ENCODE measurements at regions not wholly inside any gene's neighbourhood (a gene's known extent, or its start where the extent isn't known, plus 50 kb on each side); places are given as distances from the start of the nearest gene placed in this dataset.
"Not testable (repeated sequence)": the region's sequence is repeated elsewhere in the genome, so short reads cannot be mapped to it uniquely, and the experiment has no call there.

- not testable (repeated sequence) for DNase-seq (ENCODE audit: low read depth)
Measured at GRCh38 chr4:162465356-162465755, 301.6 kb upstream of the FSTL5 start.

DNA sequence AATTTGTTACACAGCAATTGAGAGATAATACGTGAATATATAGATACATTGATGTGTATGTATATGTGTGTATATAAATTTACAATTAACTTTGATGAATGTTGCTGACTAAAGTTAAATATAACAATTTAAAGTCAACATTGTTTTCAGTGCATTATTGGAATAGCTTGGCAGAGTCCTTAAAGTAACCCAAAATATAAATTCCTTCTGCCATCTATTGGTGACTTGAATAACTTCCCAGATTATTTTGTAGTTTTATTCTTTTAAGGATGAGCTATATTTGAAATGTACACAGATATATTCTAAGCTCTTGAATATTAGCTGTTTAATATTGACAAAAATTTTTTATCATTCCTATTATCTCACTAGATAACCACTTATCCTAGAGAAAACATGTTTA lies 298.2 kb upstream of the FSTL5 start:
- DNase-seq (ENCODE audit: low read depth): no peak

DNA sequence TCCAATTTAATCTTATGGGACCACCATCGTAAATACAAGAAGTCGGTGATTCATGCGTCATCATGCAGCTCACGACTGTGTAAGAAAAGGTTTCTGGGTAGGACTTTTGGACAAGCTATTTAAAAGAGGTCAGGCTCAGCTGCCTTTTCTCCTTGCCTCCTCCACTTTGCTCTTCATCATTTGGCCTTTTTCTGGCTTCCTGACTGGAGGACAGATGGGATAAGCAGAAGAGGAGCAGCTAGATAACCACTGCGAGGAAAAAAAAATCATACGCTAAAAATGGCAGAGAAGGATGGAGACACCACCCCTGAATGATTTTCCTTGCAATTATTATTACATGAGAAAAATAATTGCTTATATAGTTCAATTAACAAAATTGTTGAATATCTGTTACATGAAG lies 294.3 kb upstream of the FSTL5 start:
- DNase-seq (ENCODE audit: low read depth): no peak

DNA sequence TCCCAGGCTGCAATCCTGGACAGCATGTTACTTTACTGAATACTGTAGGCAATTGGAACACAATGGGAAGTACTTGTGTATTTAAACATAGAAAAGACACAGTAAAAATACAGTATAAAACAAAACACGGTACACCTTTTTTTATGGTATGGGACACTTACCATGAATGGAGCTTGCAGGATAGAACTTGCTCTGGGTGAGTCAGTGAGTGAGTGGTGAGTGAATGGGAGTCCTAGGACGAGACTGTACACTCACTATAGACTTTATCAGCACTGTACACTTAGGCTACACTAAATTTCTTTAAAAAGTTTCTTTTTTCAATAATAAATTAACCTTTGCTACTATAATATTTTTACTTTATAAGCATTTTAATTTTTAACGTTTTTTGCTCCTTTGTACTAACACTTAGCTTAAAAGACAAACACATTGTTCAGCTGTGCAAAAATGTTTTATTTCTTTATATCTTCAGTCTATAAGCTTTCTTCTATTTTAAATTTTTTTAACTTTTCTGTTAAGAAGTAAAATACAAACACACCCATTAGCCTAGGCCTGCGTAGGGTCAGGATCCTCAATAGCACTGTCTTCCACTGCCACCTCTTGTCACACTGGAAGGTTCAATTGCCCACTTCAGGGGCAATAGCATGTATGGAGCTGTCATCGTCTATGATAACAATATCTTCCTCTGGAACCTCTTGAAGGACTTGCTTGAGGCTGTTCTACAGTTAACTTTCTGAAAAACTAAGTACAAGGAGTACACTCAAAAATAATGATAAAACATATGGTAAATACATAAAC lies 293.5 kb upstream of the FSTL5 start:
- DNase-seq (ENCODE audit: low read depth): no peak

- DNase-seq (ENCODE audit: low read depth): no peak
Measured at GRCh38 chr4:162456106-162456505, 292.3 kb upstream of the FSTL5 start.

DNA sequence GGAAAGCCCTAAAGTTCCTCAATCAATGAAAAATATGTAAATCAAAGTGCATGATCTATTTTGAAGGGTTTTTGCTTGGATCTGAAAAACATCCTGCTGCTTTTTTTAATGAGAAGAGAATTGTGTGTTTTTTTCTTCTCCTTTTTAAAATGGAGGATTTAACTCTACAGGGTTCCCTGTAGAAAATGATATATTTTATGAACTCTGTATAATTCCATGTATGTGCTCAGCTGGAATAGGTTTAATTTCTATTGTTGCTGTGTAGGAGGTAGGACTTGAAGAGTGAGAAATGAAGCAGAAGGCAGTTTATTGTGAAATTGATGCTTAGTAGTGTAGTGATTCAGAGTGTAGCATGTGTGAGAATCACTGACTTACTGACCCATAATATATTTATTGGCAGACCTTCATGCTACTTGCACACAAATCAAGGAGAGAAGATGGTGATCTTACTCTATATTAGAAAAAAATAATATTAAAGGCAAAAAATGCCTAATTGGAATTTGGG lies 286.8 kb upstream of the FSTL5 start:
- DNase-seq (ENCODE audit: low read depth): no peak

GRCh38 chr4:162443510-162443909 lies 279.7 kb upstream of the FSTL5 start:
- no peak for DNase-seq (ENCODE audit: low read depth)

DNA sequence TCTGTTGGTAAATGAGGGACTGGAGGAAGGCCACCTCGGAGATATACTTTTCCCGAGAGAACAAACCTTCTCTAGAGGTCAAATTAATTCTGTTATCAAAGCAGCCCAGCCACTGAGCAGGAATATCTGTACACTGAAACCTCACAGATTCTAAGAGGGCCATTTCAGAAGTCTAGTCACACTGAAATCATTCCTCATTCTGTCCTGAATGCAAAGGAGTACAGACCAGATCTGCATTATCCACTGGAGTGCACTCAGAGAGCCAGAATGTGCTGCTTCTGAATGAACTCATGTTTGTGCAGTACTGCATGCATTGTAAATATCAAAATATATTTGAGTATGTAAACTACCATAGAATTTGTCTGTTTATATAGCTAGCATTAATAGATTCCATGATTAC lies 278.3 kb upstream of the FSTL5 start:
- DNase-seq (ENCODE audit: low read depth): no peak

GRCh38 chr4:162422312-162422711 lies 258.5 kb upstream of the FSTL5 start:
- no peak for DNase-seq (ENCODE audit: low read depth)

- no peak for DNase-seq (ENCODE audit: low read depth)
Measured at GRCh38 chr4:162410854-162411253, 247.1 kb upstream of the FSTL5 start.

DNA sequence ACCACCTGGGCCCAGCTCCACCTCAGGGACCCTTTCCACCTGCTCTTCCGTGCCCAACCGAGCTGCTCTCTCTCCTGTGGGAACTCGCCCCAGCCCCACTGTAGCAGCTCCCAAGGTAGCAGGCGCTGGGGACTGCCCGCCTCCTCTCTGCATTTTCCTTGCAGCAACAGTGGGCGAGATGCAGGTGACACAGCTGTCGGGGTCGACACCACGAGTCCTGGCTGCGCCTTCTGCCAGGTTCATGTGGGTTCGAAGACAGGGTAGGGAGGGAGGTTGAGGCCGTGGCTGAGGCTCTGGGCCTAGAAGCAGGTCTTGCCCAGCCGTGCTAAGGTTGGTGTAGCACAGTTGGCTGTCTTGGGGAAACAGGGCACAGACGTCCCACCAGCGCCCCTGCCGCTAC lies 245.2 kb upstream of the FSTL5 start:
- DNase-seq (ENCODE audit: low read depth): no peak

GRCh38 chr4:162408309-162408708 lies 244.5 kb upstream of the FSTL5 start:
- no peak for DNase-seq (ENCODE audit: low read depth)

DNA sequence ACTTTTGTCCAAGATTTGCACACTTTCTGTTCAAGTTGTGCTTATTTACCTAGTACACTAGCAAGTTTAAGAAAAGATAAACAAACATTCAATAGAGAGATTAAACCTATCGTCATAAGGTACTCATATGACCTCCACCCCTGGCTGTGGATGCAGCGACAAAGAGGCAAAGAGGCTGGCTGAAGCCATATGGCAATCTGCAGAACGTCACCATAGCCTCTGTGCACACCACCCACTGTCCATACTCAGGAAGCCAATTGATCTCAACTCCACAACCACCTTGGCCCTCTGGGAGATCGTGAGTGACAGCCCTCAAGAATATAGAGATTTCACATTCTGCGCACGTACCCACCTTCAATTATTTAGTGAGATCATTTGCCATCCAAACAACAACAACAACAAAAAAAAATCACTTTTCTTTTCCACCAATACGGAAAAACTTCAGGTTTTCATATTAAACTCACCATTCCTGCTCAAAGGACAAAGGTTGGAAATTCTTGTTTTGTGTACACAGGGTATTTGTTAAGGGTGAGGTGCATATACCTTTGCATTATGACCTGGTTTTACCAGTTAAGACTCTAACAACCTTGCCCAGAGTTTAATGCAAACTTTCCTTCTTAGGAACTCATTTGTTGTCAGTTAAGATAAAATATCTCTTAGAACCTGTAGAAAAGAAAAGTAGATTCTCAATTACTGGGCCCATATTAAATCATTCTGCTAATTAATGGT lies 243.0 kb upstream of the FSTL5 start:
- no peak for DNase-seq (ENCODE audit: low read depth)

DNA sequence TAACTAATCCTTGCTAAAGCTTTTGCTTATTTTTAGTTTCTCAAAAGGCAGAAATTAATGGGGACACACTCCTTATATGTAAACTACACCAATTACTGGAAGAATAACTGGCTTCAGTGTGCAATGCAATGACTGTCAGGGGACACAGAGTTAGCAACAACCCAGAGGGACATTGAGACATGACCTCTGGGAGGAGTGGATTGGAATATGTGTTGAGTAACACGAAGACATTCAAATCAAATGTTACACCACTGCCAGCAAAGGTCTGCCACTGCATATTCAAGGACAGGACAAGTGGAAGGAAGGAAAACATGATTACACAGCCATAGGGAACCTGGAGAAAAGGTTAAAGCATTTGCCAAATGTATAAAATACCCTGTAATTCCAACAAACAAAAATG lies 240.1 kb upstream of the FSTL5 start:
- no peak for DNase-seq (ENCODE audit: low read depth)

DNA sequence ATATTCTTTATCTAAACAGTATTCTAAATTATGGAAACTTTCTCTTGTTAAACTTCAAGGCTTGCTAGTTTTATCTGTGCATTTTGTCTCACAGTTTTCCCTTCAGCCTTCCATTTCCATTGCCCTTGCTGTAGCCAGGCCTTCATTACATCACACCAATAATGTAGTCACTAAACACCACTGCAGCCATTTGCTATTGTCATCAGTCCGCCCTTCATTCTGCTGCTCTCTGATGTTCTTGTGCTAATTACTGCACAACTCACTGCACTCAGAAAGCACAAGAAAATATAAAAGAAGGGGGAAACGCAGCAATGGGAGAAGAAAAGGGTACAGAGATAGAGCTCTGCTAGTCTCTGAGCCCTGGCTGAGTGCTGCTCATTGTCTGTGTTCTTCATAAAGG lies 239.6 kb upstream of the FSTL5 start:
- DNase-seq (ENCODE audit: low read depth): no peak

DNA sequence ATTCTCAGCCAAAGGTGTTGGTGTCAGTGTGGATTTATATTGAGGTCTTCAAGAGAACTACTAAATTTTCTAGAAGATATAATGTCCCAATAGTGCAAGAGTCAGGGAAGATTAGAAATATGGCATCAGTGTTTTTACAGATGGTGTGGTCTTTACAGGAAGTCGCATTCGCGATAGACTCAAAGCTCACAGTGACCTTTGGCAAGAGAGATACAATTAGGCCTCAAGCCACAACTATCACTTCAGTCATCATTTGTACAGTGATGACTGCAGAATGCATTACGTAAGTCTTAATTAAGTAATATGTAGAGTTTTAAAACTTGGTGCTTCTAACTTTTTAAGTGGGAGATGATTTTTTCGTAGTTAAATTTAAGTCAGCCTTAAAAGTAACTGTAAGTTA lies 237.2 kb upstream of the FSTL5 start:
- DNase-seq (ENCODE audit: low read depth): no peak

DNA sequence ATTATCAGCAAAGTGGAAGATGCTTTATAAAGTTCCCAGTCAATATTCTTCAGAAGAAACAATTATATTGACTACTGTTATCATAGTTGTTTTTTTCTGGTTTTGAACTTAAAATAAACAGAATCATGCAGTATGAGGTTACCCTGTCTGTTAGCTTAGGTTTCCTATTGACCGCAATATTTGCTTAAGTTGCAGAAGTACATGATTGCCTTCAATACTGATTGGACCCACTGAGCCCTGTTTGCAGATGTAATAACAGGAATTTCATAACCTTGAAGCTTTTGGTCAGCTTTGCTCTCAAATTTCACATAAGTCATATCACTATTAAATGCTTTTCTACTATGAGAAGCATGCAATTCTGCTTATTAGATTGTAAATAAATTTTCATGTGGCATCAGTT lies 229.1 kb upstream of the FSTL5 start:
- no peak for DNase-seq (ENCODE audit: low read depth)

- no peak for DNase-seq (ENCODE audit: low read depth)
Measured at GRCh38 chr4:162366146-162366545, 202.3 kb upstream of the FSTL5 start.

DNA sequence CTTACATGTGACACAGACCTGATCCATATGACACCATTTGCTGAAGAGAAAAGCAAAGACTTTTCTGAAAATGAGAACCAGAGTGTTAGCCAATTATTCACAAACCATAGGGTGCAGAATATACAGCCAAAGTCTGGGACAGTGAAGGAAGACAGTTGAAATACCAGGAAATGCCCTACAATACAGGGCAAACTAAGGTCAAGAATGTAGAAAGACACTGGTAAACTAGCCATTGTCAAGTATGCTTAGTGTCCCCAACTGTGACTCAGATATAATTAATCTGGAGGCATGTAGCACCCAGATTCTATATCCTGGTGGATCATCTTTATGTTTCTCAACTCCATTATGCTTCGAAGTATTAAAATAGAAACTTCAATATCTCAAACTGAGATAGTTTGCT lies 200.9 kb upstream of the FSTL5 start:
- no peak for DNase-seq (ENCODE audit: low read depth)

DNA sequence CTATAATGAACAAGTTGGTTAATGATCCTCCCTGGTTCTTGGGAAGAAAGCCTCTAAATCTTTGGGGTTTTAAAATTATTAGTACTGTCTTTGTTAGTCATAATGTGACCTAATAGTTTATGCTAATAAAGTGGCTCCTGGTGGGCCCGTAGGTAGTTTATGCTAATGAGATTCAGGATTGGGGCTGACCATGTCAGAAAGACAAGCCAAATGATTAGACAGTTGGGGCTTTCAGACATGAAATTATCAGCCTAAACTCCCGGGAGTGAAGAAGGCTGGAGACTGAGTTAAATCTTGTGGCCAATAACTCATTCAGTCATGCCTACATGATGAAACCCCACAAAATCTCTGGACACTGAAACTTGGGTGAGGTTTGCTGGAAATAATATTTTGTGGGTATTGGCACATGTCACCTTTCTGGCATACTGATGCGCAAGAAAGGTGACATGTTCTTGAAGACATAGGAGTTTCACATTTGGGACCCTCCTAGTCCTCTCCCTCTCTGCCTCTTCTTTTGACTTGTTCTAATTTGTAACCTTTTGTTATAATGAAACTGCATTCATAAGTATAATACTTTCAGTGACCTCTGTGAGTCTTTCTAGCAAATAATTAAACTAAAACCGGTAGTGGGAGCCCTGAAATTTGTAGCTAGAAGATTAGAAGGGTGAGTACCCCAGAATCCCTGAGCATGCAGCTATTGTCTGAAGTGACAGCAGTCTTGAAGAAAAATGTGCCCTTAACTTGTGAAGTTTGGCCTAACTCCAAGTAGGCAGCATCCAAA lies 196.8 kb upstream of the FSTL5 start:
- no peak for DNase-seq (ENCODE audit: low read depth)

DNA sequence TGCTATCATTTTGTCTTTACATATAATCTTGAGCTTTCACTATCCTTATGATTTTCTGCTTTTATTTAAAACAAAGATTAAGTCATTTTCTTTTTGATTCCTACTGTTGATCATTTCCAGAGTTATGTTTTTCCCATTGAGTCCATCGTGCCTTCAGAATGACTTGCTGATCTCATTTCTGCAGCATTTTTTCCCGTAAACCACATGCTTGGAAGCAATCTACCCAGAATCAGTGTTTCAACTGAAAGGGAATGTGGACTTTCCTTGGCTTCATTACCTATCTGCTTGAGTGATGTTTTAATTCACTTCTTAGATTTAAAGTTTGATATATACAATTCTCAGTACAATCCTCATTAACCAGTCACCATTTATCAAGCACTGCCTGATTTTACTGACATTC lies 192.4 kb upstream of the FSTL5 start:
- DNase-seq (ENCODE audit: low read depth): no peak

DNA sequence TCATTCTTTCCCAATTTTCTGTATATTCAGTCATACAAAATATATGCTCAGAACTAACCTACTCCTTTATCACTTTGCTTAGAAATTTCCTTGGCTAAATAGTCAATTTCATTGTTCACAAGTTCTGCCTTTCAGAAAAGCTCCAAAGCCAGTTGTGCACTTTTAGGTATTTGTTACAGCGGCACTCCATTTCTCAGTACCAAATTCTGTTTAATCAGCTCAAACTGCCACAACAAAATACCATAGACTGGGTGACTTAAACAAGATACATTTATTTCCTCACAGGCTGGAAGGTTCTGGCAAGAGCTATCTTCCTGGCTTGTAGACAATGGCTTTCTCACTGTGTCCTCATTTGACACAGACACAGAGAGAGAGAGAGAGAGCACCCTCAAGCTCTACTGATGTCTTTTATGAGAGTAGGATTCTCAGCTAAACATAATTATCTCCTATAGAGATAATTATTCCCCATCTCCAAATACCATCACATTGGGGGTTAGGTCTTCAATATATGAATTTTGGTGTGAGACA lies 188.8 kb upstream of the FSTL5 start:
- no peak for DNase-seq (ENCODE audit: low read depth)

DNA sequence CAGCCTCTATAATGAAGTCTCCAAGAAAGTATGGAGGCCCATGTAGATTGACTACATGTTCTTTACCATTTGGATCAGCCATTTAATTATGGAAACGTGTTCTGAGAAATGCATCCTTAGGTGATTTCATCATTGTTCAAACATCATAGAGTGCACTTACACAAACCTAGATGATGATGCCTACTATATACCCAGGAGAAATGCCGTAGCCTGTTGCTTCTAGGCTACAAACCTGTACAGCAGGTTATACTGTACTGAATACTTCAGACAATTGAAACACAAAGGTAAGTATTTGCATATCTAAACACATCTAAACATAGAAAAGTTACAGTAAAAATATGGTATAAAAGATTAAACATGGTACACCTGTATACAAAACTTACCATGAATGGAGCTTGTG lies 186.5 kb upstream of the FSTL5 start:
- DNase-seq (ENCODE audit: low read depth): no peak

Data from stromal cell of bone marrow (primary cell).